Peyer's patch (tissue), 4 donors: ENCODE measurements at regions not wholly inside any gene's neighbourhood (a gene's known extent, or its start where the extent isn't known, plus 50 kb on each side); places are given as distances from the start of the nearest gene placed in this dataset.

Experiments
- POLR2A ChIP-seq, 2 donors: fragments of 450-650 bp; IDR thresholded peaks; one replicate each; pipeline ENCODE4 v1.5.1; 2017; ENCODE audit warnings: antibody characterized with exemption in 2 of 2, mild to moderate bottlenecking in 2 of 2, moderate library complexity in 2 of 2
- TF ChIP-seq, protein P1 (sequence below), 6 experiments: fragments of 450-650 bp in 4 of 6; fragments of 200-600 bp in 2 of 6; sonication (generic) in 1 of 6; IDR thresholded peaks; one replicate each; pipeline ENCODE4 v1.5.1; 2017 to 2019; ENCODE audit warnings: antibody characterized with exemption in 6 of 6, mild to moderate bottlenecking in 3 of 6, moderate library complexity in 1 of 6

DNA sequence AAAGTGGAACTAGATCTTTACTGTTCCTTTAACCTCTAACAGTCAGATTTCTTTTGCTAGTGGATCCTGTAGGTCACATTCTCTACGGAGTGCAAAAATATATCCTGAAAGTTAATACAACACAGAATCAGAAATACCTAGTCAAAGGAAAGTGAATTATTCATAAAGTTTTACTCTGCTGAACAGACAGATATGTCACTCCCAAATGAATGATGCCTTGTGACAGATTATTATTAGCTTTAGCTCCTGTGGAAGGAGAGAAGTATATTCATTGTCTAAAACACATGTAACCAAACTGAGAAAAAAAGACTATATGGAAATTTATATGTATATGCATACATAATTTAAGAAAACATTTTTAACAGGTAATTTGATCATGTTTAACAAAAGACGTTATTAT, 1497.2 kb upstream of the RAG2 start:
- TF ChIP-seq, protein P1, sequence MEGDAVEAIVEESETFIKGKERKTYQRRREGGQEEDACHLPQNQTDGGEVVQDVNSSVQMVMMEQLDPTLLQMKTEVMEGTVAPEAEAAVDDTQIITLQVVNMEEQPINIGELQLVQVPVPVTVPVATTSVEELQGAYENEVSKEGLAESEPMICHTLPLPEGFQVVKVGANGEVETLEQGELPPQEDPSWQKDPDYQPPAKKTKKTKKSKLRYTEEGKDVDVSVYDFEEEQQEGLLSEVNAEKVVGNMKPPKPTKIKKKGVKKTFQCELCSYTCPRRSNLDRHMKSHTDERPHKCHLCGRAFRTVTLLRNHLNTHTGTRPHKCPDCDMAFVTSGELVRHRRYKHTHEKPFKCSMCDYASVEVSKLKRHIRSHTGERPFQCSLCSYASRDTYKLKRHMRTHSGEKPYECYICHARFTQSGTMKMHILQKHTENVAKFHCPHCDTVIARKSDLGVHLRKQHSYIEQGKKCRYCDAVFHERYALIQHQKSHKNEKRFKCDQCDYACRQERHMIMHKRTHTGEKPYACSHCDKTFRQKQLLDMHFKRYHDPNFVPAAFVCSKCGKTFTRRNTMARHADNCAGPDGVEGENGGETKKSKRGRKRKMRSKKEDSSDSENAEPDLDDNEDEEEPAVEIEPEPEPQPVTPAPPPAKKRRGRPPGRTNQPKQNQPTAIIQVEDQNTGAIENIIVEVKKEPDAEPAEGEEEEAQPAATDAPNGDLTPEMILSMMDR (IDR thresholded peaks at IDR 0.05): no peak
- TF ChIP-seq POLR2A (IDR thresholded peaks at IDR 0.05): no peak
